ENCODE measurements at regions not wholly inside any gene's neighbourhood (a gene's known extent, or its start where the extent isn't known, plus 50 kb on each side); places are given as distances from the start of the nearest gene placed in this dataset.

- TF ChIP-seq POLR2A (IDR thresholded peaks at IDR 0.05) (no peak), CTCF (IDR thresholded peaks at IDR 0.05) (no peak)
Observed at GRCh38 chr1:149846042-149846441, 53.3 kb upstream of the BOLA1 start.
